ENCODE measurements at regions not wholly inside any gene's neighbourhood (a gene's known extent, or its start where the extent isn't known, plus 50 kb on each side); places are given as distances from the start of the nearest gene placed in this dataset.

DNA sequence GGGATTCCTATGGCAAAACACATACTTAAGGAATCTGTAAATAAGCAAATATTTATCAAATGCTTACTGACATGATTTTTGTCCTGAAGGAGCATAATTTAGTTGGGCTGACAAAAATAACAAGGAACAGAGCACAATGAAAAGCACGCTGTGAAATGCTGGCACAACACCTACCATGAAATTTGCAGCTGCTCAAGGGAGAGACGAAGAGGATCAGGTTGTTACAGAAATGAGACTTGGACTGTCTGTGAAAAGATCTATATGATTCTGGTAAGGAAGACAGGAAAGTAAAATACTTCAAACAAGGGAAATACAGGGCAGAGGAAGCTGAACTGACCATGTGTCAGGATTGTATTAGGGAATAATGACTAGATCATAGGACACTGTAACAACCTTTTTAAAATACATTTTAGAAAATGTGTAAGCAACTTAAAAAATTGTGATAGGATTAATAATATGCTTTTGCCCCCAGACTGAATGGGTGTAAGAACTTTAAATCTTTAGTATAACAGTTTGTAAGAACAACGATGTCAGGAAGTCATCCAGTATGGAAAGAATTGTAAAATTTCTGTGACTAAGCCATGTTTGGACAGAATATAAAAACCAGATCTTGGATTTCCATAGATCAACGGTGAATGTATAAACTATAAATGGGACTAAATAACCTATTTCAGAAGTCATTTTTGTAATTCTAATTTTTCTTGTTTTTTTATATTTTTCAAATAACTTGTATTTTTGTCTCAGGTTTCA is 1556.0 kb downstream of the EFNB2 start:
- no peaks in the 10 kb centered on the region for H3K9me3 ChIP-seq (ENCODE audit: low read depth, low read length)
- TF ChIP-seq, protein P1, sequence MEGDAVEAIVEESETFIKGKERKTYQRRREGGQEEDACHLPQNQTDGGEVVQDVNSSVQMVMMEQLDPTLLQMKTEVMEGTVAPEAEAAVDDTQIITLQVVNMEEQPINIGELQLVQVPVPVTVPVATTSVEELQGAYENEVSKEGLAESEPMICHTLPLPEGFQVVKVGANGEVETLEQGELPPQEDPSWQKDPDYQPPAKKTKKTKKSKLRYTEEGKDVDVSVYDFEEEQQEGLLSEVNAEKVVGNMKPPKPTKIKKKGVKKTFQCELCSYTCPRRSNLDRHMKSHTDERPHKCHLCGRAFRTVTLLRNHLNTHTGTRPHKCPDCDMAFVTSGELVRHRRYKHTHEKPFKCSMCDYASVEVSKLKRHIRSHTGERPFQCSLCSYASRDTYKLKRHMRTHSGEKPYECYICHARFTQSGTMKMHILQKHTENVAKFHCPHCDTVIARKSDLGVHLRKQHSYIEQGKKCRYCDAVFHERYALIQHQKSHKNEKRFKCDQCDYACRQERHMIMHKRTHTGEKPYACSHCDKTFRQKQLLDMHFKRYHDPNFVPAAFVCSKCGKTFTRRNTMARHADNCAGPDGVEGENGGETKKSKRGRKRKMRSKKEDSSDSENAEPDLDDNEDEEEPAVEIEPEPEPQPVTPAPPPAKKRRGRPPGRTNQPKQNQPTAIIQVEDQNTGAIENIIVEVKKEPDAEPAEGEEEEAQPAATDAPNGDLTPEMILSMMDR (IDR thresholded peaks at IDR 0.05; ENCODE audit: extremely low read depth, low read depth, low read length): no peak
- no peak overlapping the region for H3K4me2 ChIP-seq (ENCODE audit: insufficient read depth, low read length)
- H3K79me2 ChIP-seq (ENCODE audit: insufficient read depth, low read length): no peaks in the 10 kb centered on the region
- H3K4me1 ChIP-seq (ENCODE audit: insufficient read depth, low read length): no peaks in the 10 kb centered on the region
- no peaks in the 10 kb centered on the region for H3K36me3 ChIP-seq (ENCODE audit: insufficient read depth, low read length)
- H3K27ac ChIP-seq (ENCODE audit: low read depth, low read length): no peak overlapping the region
- H4K20me1 ChIP-seq (ENCODE audit: insufficient read depth, low read length): no peaks in the 10 kb centered on the region
- no peak overlapping the region for H2AFZ ChIP-seq (ENCODE audit: low read length)
- no peaks in the 10 kb centered on the region for H3K27me3 ChIP-seq (ENCODE audit: insufficient read depth, low read length)
- DNase-seq (ENCODE audit: insufficient read length, low spot score, missing footprints): no peak
- no peak overlapping the region for H3K4me3 ChIP-seq (ENCODE audit: insufficient read depth, low read length)

DNA sequence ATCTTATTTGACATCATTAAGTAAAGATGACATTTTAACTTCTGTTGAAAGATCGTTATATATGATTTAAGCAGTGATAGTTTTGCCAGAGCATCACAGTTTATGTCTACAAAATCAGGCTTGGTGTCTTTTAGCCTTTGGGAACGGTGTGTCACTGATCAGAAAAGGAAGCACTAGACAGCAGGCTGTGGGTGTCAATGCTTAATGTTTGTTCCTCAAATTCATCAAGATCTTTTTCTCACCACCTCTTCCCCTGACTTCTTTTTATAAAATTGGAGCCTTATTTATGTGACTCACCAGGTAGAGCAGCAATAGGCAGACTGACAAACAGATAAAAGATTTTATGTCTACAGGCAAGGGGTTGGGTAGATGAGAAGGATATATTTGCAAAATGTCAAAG is 1558.5 kb downstream of the EFNB2 start:
- Histone ChIP-seq H3K79me2 (ENCODE audit: insufficient read depth, low read length) (no peaks in the 10 kb centered on the region), H3K27me3 (ENCODE audit: insufficient read depth, low read length) (no peaks in the 10 kb centered on the region), H4K20me1 (ENCODE audit: insufficient read depth, low read length) (no peaks in the 10 kb centered on the region), H3K36me3 (ENCODE audit: insufficient read depth, low read length) (no peaks in the 10 kb centered on the region), H3K4me2 (ENCODE audit: insufficient read depth, low read length) (no peak overlapping the region), H3K4me3 (ENCODE audit: insufficient read depth, low read length) (no peak overlapping the region), H3K4me1 (ENCODE audit: insufficient read depth, low read length) (no peaks in the 10 kb centered on the region), H3K9me3 (ENCODE audit: low read depth, low read length) (no peaks in the 10 kb centered on the region), H3K27ac (ENCODE audit: low read depth, low read length) (no peak overlapping the region), H2AFZ (ENCODE audit: low read length) (no peak overlapping the region)
- no peak for DNase-seq (ENCODE audit: insufficient read length, low spot score, missing footprints)
- TF ChIP-seq, protein P1 (IDR thresholded peaks at IDR 0.05; ENCODE audit: extremely low read depth, low read depth, low read length): no peak

DNA sequence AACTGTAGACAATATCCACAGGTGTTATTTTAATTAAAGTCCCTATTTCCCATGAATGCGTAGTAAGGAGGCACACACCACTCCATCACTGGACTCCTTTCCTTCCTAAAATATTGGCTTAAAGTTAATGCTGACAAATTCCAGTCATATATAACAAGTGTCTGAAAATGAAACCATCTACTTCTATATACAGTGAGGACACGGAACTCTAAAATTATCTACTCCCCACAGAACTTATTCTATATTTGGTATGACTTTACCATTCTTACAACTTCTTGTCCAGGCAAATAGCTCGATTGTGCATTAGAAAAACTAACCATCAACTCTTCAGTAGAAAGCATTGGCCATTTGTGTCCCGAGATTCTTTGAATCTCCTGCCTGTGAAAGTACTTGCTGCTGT is 1560.2 kb downstream of the EFNB2 start:
- TF ChIP-seq, protein P1 (IDR thresholded peaks at IDR 0.05; ENCODE audit: extremely low read depth, low read depth, low read length): no peak
- no peak overlapping the region for H2AFZ ChIP-seq (ENCODE audit: low read length)
- H3K4me2 ChIP-seq (ENCODE audit: insufficient read depth, low read length): no peak overlapping the region
- H3K36me3 ChIP-seq (ENCODE audit: insufficient read depth, low read length): no peaks in the 10 kb centered on the region
- no peak overlapping the region for H3K27ac ChIP-seq (ENCODE audit: low read depth, low read length)
- no peaks in the 10 kb centered on the region for H4K20me1 ChIP-seq (ENCODE audit: insufficient read depth, low read length)
- H3K4me1 ChIP-seq (ENCODE audit: insufficient read depth, low read length): no peaks in the 10 kb centered on the region
- H3K27me3 ChIP-seq (ENCODE audit: insufficient read depth, low read length): no peaks in the 10 kb centered on the region
- no peaks in the 10 kb centered on the region for H3K9me3 ChIP-seq (ENCODE audit: low read depth, low read length)
- no peaks in the 10 kb centered on the region for H3K79me2 ChIP-seq (ENCODE audit: insufficient read depth, low read length)
- no peak for DNase-seq (ENCODE audit: insufficient read length, low spot score, missing footprints)
- H3K4me3 ChIP-seq (ENCODE audit: insufficient read depth, low read length): no peak overlapping the region

DNA sequence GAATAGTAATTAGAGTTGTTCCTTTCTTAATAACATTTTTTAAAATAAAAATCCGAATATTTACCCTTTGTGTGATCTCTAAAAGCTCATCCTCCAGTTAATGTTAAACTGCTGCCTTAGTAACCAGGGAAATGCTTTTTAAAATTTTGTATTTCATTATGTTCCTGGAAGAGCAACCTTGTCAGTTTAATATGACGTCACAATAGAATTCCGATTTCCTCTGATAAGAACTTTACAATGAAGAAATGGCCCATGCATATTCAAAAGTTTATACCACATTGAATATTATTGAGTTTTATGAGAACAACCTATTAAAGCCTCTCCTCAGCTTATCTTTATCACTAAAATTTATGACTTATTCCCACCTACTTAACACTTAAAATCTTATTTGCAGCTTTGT is 1566.6 kb downstream of the EFNB2 start:
- DNase-seq (ENCODE audit: insufficient read length, low spot score, missing footprints): no peak
- H3K4me1 ChIP-seq (ENCODE audit: insufficient read depth, low read length): no peaks in the 10 kb centered on the region
- no peaks in the 10 kb centered on the region for H4K20me1 ChIP-seq (ENCODE audit: insufficient read depth, low read length)
- H3K4me2 ChIP-seq (ENCODE audit: insufficient read depth, low read length): no peak overlapping the region
- no peak overlapping the region for H2AFZ ChIP-seq (ENCODE audit: low read length)
- no peaks in the 10 kb centered on the region for H3K9me3 ChIP-seq (ENCODE audit: low read depth, low read length)
- TF ChIP-seq, protein P1 (IDR thresholded peaks at IDR 0.05; ENCODE audit: extremely low read depth, low read depth, low read length): no peak
- H3K27me3 ChIP-seq (ENCODE audit: insufficient read depth, low read length): no peaks in the 10 kb centered on the region
- H3K79me2 ChIP-seq (ENCODE audit: insufficient read depth, low read length): no peaks in the 10 kb centered on the region
- H3K36me3 ChIP-seq (ENCODE audit: insufficient read depth, low read length): no peaks in the 10 kb centered on the region
- H3K27ac ChIP-seq (ENCODE audit: low read depth, low read length): no peak overlapping the region
- no peak overlapping the region for H3K4me3 ChIP-seq (ENCODE audit: insufficient read depth, low read length)

Measured in osteoblast (primary cell).